ENCODE measurements at regions not wholly inside any gene's neighbourhood (a gene's known extent, or its start where the extent isn't known, plus 50 kb on each side); places are given as distances from the start of the nearest gene placed in this dataset.
"Not testable (repeated sequence)": the region's sequence is repeated elsewhere in the genome, so short reads cannot be mapped to it uniquely, and the experiment has no call there.

GRCh38 chr16:70014915-70015314 lies 63.8 kb downstream of the CLEC18A start:
- not testable (repeated sequence) for H3K4me3 ChIP-seq (ENCODE audit: low read depth, low read length)
- peak; percentile 34 for DNase-seq (ENCODE audit: low read depth)

DNA sequence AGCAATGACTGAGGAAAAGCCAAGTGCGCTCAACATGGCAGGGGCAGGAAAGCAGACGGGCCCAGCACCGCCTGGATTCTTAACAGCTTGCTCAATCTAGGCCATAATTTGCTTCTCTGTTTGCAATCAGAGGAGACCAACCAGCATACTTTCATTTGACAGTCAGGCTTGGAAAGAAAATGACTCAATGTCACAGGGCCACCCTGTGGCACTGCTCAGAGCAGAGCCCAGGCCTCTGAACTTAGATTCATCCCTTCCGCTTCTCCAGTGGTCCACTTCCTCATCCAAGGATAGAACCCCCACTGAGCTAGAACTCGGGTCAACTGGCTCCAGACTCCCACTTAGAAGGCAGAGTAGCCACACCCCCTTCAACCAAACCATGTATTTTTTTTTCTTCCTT lies 65.6 kb downstream of the CLEC18A start:
- not testable (repeated sequence) for H3K4me3 ChIP-seq (ENCODE audit: low read depth, low read length)
- peak; percentile 34 for DNase-seq (ENCODE audit: low read depth)

GRCh38 chr16:70018254-70018653 lies 67.1 kb downstream of the CLEC18A start:
- no peak for DNase-seq (ENCODE audit: low read depth)
- H3K4me3 ChIP-seq (ENCODE audit: low read depth, low read length) = no peak overlapping the region

GRCh38 chr16:70023207-70023606 lies 72.1 kb downstream of the CLEC18A start:
- not testable (repeated sequence) for DNase-seq (ENCODE audit: low read depth); H3K4me3 ChIP-seq (ENCODE audit: low read depth, low read length)

More at GRCh38 chr16:70018254-70018653, 67.1 kb downstream of the CLEC18A start:
- TF ChIP-seq, protein P1, sequence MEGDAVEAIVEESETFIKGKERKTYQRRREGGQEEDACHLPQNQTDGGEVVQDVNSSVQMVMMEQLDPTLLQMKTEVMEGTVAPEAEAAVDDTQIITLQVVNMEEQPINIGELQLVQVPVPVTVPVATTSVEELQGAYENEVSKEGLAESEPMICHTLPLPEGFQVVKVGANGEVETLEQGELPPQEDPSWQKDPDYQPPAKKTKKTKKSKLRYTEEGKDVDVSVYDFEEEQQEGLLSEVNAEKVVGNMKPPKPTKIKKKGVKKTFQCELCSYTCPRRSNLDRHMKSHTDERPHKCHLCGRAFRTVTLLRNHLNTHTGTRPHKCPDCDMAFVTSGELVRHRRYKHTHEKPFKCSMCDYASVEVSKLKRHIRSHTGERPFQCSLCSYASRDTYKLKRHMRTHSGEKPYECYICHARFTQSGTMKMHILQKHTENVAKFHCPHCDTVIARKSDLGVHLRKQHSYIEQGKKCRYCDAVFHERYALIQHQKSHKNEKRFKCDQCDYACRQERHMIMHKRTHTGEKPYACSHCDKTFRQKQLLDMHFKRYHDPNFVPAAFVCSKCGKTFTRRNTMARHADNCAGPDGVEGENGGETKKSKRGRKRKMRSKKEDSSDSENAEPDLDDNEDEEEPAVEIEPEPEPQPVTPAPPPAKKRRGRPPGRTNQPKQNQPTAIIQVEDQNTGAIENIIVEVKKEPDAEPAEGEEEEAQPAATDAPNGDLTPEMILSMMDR (IDR thresholded peaks at IDR 0.05; ENCODE audit: insufficient read depth, low read depth, low read length) = peak; percentile 26

- not testable (repeated sequence) for DNase-seq (ENCODE audit: low read depth); H3K4me3 ChIP-seq (ENCODE audit: low read depth, low read length)
Measured at GRCh38 chr16:70023956-70024355, 72.8 kb downstream of the CLEC18A start.

DNA sequence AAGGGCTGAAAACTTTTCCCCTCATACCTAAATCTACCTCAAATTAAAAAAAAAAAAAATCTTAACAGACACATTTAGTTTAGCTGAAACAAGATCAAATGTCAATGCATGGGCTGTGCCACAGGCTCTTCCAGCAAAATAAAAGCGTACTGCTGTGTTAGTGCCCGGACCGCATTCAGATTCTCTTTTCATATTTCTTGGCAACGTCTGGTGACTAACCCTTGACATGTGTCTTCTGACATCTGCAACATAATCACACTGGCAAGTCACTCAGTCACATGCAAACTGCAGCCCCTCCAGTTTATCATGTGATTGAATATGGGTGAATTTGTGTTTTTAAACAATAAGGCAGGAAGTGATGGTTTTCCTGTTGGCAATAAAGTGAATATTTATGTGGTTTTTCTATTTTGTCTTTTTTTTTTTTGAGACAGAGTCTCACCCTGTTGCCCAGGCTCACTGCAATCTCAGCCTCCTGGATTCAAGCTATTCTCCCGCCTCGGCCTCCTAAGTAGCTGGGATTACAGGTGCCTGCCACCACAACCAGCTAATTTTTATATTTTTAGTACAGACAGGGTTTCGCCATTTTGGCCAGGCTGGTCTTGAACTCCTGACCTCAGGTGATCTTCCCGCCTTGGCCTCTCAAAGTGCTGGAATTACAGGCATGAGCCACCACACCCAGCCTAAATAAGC lies 75.2 kb downstream of the CLEC18A start:
- not testable (repeated sequence) for H3K4me3 ChIP-seq (ENCODE audit: low read depth, low read length)
- DNase-seq (ENCODE audit: low read depth) = peak; percentile 36

DNA sequence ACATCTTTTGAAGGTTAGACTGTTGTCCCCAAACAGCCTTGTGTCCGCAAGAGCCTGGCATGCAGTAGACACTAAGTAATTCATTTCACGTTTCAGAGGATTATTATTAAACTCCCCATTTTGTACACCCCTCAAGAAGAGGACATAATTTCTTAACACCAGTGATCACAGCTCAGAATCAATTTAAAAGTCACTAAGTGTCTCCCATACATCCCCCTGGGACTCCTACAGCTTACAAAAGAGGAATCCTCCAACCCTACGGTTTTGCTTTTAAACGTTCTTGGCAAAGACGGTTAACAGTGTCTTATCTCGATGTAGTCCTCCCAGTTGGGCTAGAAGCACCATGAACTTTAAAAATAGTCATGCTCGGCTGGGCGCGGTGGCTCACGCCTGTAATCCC lies 81.2 kb upstream of the PDPR start:
- H3K4me3 ChIP-seq (ENCODE audit: low read depth, low read length); DNase-seq (ENCODE audit: low read depth): not testable (repeated sequence)

DNA sequence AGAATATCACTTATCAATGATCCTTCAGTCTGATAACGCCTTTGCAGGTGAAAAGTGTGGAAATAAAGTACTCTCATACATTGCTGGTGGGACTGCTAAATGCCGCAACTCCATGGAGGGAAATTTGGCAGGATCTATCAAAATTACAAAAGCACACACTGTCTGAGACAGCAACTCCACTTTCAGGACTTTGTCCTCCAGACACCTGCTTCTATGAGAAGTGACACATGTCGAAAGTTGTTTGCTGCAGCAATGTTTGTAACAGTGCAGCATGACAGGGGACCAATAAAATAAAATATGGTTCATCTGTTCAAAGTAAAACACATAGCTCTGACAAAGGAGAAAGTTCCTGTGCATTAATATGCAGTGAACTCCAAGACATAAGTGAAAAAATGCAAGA lies 76.2 kb upstream of the PDPR start:
- not testable (repeated sequence) for H3K4me3 ChIP-seq (ENCODE audit: low read depth, low read length); DNase-seq (ENCODE audit: low read depth)

- not testable (repeated sequence) for DNase-seq (ENCODE audit: low read depth); H3K4me3 ChIP-seq (ENCODE audit: low read depth, low read length)
Measured at GRCh38 chr16:70040554-70040953, 73.6 kb upstream of the PDPR start.

- not testable (repeated sequence) for DNase-seq (ENCODE audit: low read depth); H3K4me3 ChIP-seq (ENCODE audit: low read depth, low read length)
Measured at GRCh38 chr16:70043538-70044067, 70.5 kb upstream of the PDPR start.

GRCh38 chr16:70046560-70046959 lies 67.6 kb upstream of the PDPR start:
- DNase-seq (ENCODE audit: low read depth); H3K4me3 ChIP-seq (ENCODE audit: low read depth, low read length): not testable (repeated sequence)

DNA sequence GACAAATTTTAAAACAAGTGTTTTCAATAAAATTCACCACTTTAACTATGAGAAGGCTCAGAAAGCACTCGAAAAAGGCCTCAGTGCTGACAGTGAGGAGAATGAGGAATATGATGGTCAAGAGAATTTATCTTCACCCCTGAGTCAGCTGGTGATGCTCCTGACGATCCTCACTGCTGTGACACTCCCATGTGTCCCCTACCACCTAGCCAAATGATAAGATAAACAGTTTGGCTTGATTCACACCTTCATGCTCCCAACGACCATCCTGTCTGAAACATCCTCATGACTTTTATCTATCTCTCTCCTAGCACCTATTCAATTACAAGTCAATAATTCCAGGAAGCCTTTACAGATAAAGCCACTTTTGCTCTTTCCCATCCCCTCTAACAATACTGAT lies 66.0 kb upstream of the PDPR start:
- DNase-seq (ENCODE audit: low read depth); H3K4me3 ChIP-seq (ENCODE audit: low read depth, low read length): not testable (repeated sequence)

DNA sequence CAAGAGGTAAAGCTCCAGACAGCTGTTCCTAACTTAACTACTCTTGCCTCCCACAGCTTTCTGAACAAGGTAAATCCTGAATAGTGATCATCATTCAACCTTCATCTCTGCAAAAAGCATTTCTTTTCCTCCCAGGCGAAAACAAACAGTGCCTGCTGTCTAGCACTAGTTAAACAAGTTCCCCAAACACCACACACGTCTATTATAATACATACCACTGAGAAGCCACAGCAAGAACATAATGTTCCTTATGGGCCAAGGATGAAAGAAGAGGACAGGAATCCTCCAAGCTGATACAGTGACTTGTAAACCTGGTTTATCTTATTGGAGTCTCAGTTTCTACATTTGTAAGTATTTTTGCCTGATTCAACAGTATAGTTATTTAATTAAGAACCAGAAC lies 56.1 kb upstream of the PDPR start:
- not testable (repeated sequence) for H3K4me3 ChIP-seq (ENCODE audit: low read depth, low read length); DNase-seq (ENCODE audit: low read depth)

GRCh38 chr16:70059429-70059828 lies 54.7 kb upstream of the PDPR start:
- DNase-seq (ENCODE audit: low read depth); H3K4me3 ChIP-seq (ENCODE audit: low read depth, low read length): not testable (repeated sequence)

- not testable (repeated sequence) for DNase-seq (ENCODE audit: low read depth); H3K4me3 ChIP-seq (ENCODE audit: low read depth, low read length)
Measured at GRCh38 chr16:70060521-70061027, 53.6 kb upstream of the PDPR start.

GRCh38 chr16:70061671-70062218 lies 52.4 kb upstream of the PDPR start:
- DNase-seq (ENCODE audit: low read depth); H3K4me3 ChIP-seq (ENCODE audit: low read depth, low read length): not testable (repeated sequence)

GRCh38 chr16:70062947-70063346 lies 51.2 kb upstream of the PDPR start:
- DNase-seq (ENCODE audit: low read depth); H3K4me3 ChIP-seq (ENCODE audit: low read depth, low read length): not testable (repeated sequence)

Data from fibroblast of villous mesenchyme (primary cell).